ENCODE measurements at regions not wholly inside any gene's neighbourhood (a gene's known extent, or its start where the extent isn't known, plus 50 kb on each side); places are given as distances from the start of the nearest gene placed in this dataset.

- no peak for TF ChIP-seq CTCF (conservative IDR thresholded peaks at IDR 0.05)
- TF ChIP-seq EZH2 (IDR thresholded peaks at IDR 0.05; ENCODE audit: low read depth) = no peak
Measured at GRCh38 chr14:85987907-85988306, 458.0 kb downstream of the FLRT2 start.

Data from PC-9 (cell line).